ENCODE measurements at regions not wholly inside any gene's neighbourhood (a gene's known extent, or its start where the extent isn't known, plus 50 kb on each side); places are given as distances from the start of the nearest gene placed in this dataset.

DNA sequence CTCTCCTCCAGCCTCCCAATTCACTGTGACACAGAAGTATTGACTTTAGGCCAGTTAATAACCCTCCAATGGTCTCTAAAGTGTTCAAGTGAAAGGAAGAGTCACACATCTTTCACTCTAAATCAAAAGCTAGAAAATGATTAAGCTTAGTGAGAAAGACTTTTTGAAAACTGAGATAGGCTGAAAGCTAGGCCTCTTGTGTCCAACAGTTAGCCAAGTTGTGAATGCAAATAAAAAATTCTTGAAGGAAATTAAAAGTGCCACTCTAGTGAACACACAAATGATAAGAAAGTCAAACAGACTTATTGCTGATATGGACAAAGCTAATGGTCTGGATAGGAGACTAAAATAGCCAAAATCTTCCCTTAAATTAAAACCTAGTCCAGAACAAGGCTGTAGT, 687.2 kb downstream of the TRIML1 start:
- no peak overlapping the region for H3K4me3 ChIP-seq (ENCODE audit: low read length)
- no peaks in the 10 kb centered on the region for H3K27me3 ChIP-seq (ENCODE audit: control insufficient read depth, insufficient read depth, low read length)
- no peak overlapping the region for H3K27ac ChIP-seq (ENCODE audit: low read length)
- no peaks in the 10 kb centered on the region for H3K36me3 ChIP-seq (ENCODE audit: control insufficient read depth, insufficient read depth, low read length)
- DNase-seq, result no peak
- no peaks in the 10 kb centered on the region for H3K9me3 ChIP-seq (ENCODE audit: control insufficient read depth, low read depth, low read length)
- no peaks in the 10 kb centered on the region for H3K4me1 ChIP-seq (ENCODE audit: control insufficient read depth, insufficient read depth, low read length)

DNA sequence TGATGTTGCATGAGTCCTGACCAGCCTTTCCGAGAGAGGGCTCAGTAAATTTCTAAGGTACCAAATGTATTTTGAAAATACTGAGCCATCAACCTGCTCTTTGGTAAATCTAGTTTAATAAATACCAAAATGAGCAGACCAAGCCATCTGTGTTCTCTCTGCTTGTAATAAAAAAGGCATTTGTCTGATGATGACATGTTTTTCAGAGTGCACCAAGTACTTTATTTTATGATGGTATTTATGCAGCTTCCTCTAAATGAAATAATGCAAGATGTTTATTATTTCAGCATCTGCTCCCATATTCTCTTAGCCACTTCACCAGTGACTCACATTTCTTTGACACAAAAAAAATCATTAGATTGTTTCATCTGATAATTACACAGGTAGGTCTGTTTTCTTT, 700.5 kb downstream of the TRIML1 start:
- H3K4me1 ChIP-seq (ENCODE audit: control insufficient read depth, insufficient read depth, low read length), result no peaks in the 10 kb centered on the region
- no peak overlapping the region for H3K27ac ChIP-seq (ENCODE audit: low read length)
- H3K36me3 ChIP-seq (ENCODE audit: control insufficient read depth, insufficient read depth, low read length), result no peaks in the 10 kb centered on the region
- no peak overlapping the region for H3K4me3 ChIP-seq (ENCODE audit: low read length)
- H3K27me3 ChIP-seq (ENCODE audit: control insufficient read depth, insufficient read depth, low read length), result no peaks in the 10 kb centered on the region
- no peak for DNase-seq
- no peaks in the 10 kb centered on the region for H3K9me3 ChIP-seq (ENCODE audit: control insufficient read depth, low read depth, low read length)
- no CpG with 5 or more reads among the region's 1 CpG for WGBS (ENCODE audit: insufficient coverage, low lambda C conversion rate)

DNA sequence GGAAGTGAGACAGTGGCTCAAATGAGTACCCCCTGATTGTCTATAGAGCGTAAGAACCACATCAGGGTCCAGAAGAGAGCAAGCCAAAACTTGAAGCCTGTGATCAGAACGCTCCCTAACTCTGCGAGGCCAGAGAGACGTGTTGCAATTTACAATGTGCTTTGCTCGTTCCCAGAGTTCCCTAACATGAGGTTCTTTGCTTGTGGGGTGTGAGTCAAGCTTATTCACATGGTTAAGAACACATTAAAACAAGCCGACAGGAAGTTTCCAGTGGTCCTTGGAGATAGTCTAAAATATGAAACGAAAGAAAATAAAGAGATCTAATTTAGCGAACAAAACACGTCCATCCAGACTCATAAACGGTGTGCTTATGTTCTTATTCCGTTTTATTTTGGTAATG, 702.3 kb downstream of the TRIML1 start:
- no peaks in the 10 kb centered on the region for H3K27me3 ChIP-seq (ENCODE audit: control insufficient read depth, insufficient read depth, low read length)
- 91% methylated on average over 6 of the region's 11 CpGs for WGBS (ENCODE audit: insufficient coverage, low lambda C conversion rate)
- H3K4me3 ChIP-seq (ENCODE audit: low read length), result no peak overlapping the region
- no peaks in the 10 kb centered on the region for H3K9me3 ChIP-seq (ENCODE audit: control insufficient read depth, low read depth, low read length)
- DNase-seq, result no peak
- H3K27ac ChIP-seq (ENCODE audit: low read length), result no peak overlapping the region
- no peaks in the 10 kb centered on the region for H3K36me3 ChIP-seq (ENCODE audit: control insufficient read depth, insufficient read depth, low read length)
- H3K4me1 ChIP-seq (ENCODE audit: control insufficient read depth, insufficient read depth, low read length), result no peaks in the 10 kb centered on the region

DNA sequence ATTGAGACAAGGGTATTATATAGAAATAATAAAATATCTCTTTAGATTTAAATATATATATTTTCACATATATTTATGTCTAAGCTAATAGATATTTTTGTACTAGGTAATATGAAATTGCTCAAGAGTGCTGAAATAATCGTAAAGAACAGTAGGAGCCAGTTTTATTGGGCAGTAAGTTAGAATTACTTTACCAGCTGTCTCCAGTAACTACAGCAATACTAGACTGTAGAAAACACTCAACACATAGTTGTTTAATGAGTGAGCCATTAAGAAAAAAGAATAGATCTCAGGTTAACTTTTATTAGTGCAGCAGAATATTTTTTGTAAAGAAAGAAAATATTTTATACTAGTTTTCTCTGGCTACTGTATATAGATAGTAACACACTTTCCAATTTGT, 715.2 kb downstream of the TRIML1 start:
- H3K36me3 ChIP-seq (ENCODE audit: control insufficient read depth, insufficient read depth, low read length), result no peaks in the 10 kb centered on the region
- WGBS (ENCODE audit: insufficient coverage, low lambda C conversion rate), result no CpG with 5 or more reads among the region's 1 CpG
- H3K27ac ChIP-seq (ENCODE audit: low read length), result no peak overlapping the region
- DNase-seq, result no peak
- H3K9me3 ChIP-seq (ENCODE audit: control insufficient read depth, low read depth, low read length), result peaks cover 4% of the 10 kb centered on the region
- H3K4me3 ChIP-seq (ENCODE audit: low read length), result no peak overlapping the region
- no peaks in the 10 kb centered on the region for H3K4me1 ChIP-seq (ENCODE audit: control insufficient read depth, insufficient read depth, low read length)
- no peaks in the 10 kb centered on the region for H3K27me3 ChIP-seq (ENCODE audit: control insufficient read depth, insufficient read depth, low read length)

DNA sequence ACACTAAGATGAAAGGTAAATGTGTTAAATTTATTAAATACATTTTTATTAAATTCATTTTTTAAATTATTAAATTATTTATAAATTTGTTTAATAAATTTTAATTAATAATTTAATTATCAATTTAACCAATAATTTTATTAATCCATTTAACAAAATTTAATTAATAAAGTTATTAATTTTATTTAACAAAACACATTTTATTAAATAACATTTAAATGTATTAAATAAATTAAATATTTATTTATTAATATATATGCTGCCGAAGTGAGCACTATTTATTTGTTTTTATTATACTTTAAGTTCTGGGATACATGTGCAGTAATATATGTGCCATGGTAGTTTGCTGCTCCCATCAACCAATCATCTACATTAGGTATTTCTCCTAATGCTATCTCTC, 719.5 kb downstream of the TRIML1 start:
- Histone ChIP-seq H3K4me3 (ENCODE audit: low read length) (no peak overlapping the region), H3K27ac (ENCODE audit: low read length) (no peak overlapping the region), H3K9me3 (ENCODE audit: control insufficient read depth, low read depth, low read length) (no peaks in the 10 kb centered on the region), H3K36me3 (ENCODE audit: control insufficient read depth, insufficient read depth, low read length) (no peaks in the 10 kb centered on the region), H3K4me1 (ENCODE audit: control insufficient read depth, insufficient read depth, low read length) (no peaks in the 10 kb centered on the region), H3K27me3 (ENCODE audit: control insufficient read depth, insufficient read depth, low read length) (no peaks in the 10 kb centered on the region)
- 100% methylated on average over 1 of the region's 1 CpG for WGBS (ENCODE audit: insufficient coverage, low lambda C conversion rate)
- DNase-seq, result no peak

DNA sequence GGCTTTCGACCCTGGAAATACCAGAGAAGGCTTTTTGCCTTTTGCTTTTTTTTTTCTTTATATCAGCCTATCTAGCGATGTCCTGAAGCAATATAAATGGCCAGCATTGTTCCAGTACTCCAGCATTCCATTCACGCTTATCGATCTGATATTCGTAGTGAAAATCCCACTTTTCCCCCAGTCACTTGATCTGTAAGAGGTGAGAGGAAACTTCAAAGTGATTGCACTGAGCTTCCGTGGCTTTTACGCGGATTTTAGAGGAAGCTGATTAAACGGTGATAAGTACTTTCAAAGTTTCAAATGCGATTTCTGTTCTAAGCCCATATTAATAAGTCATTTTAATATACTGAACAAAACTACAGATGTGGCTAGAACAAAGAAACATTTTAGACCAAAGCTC, 725.5 kb downstream of the TRIML1 start:
- 88% methylated on average over 2 of the region's 10 CpGs for WGBS (ENCODE audit: insufficient coverage, low lambda C conversion rate)
- DNase-seq, result no peak
- H3K9me3 ChIP-seq (ENCODE audit: control insufficient read depth, low read depth, low read length), result no peaks in the 10 kb centered on the region
- H3K4me3 ChIP-seq (ENCODE audit: low read length), result no peak overlapping the region
- H3K36me3 ChIP-seq (ENCODE audit: control insufficient read depth, insufficient read depth, low read length), result no peaks in the 10 kb centered on the region
- no peaks in the 10 kb centered on the region for H3K27me3 ChIP-seq (ENCODE audit: control insufficient read depth, insufficient read depth, low read length)
- no peak overlapping the region for H3K27ac ChIP-seq (ENCODE audit: low read length)
- H3K4me1 ChIP-seq (ENCODE audit: control insufficient read depth, insufficient read depth, low read length), result no peaks in the 10 kb centered on the region

DNA sequence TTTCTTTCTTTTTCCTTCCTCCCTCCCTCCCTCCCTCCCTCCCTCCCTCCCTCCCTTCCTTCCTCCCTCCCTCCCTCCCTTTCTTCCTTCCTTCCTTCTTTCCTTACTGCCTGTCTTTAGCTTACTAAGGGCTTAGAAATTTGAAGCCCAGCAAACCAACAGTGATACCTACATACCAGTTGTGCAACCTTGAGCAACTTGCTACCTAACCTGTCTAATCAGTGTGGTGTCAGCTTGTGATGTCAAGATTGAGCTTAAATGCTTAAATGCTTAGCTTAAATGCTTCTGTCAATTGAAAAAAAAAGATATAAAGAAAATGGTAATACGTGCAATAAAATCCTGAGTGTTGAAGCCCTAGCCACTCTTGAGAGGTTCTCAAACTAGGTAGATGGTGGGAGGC, 728.6 kb downstream of the TRIML1 start:
- Histone ChIP-seq H3K27me3 (ENCODE audit: control insufficient read depth, insufficient read depth, low read length) (no peaks in the 10 kb centered on the region), H3K4me3 (ENCODE audit: low read length) (no peak overlapping the region), H3K4me1 (ENCODE audit: control insufficient read depth, insufficient read depth, low read length) (no peaks in the 10 kb centered on the region), H3K9me3 (ENCODE audit: control insufficient read depth, low read depth, low read length) (no peaks in the 10 kb centered on the region), H3K27ac (ENCODE audit: low read length) (no peak overlapping the region), H3K36me3 (ENCODE audit: control insufficient read depth, insufficient read depth, low read length) (no peaks in the 10 kb centered on the region)
- DNase-seq, result no peak
- 100% methylated on average over 1 of the region's 1 CpG for whole genome bisulfite sequencing (ENCODE audit: insufficient coverage, low lambda C conversion rate)

DNA sequence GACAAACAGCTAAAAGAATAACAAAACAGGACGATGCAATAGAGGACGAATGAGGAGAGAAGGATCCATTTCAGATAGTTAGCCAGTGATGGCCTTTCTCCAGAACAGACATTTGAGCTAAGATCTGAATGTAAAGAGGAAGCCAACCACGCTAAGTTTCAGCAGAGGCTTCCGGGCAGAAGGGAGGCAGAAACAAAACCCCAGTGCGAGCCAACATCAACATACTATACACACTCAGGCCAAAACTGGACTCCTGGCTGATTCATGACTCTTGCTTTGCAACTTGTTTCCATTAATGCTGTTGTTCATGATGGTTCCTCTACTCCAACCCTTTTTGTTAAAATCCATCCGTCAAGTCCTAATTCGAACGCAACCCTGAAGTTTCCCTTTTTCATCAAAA, 730.3 kb downstream of the TRIML1 start:
- Histone ChIP-seq H3K27ac (ENCODE audit: low read length) (no peak overlapping the region), H3K4me1 (ENCODE audit: control insufficient read depth, insufficient read depth, low read length) (no peaks in the 10 kb centered on the region), H3K4me3 (ENCODE audit: low read length) (no peak overlapping the region), H3K36me3 (ENCODE audit: control insufficient read depth, insufficient read depth, low read length) (no peaks in the 10 kb centered on the region), H3K9me3 (ENCODE audit: control insufficient read depth, low read depth, low read length) (peaks cover 3% of the 10 kb centered on the region), H3K27me3 (ENCODE audit: control insufficient read depth, insufficient read depth, low read length) (no peaks in the 10 kb centered on the region)
- DNase-seq, result no peak
- WGBS (ENCODE audit: insufficient coverage, low lambda C conversion rate), result 100% methylated on average over 3 of the region's 8 CpGs

DNA sequence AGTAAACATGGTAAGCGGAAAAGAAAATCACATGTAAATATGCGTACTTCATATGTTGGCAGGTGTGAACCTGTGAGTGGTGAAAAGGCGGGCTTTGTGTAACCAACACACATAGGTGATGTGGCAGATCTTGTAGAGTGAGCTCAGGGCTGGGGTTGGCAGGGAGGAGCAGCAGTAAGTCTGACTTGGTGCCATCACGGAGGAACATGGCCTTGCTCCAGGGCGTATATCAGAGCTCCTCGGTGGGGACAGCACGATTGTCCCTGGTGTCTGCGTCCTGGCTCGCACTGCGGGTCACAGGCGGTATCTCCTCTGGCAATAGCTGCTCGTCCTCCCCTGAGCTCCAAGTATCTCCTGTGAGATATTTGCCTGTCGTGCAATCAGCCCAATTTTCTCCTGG, 733.6 kb downstream of the TRIML1 start:
- H3K9me3 ChIP-seq (ENCODE audit: control insufficient read depth, low read depth, low read length), result peaks cover 3% of the 10 kb centered on the region
- H3K36me3 ChIP-seq (ENCODE audit: control insufficient read depth, insufficient read depth, low read length), result no peaks in the 10 kb centered on the region
- WGBS (ENCODE audit: insufficient coverage, low lambda C conversion rate), result no CpG with 5 or more reads among the region's 13 CpGs
- no peak overlapping the region for H3K4me3 ChIP-seq (ENCODE audit: low read length)
- H3K4me1 ChIP-seq (ENCODE audit: control insufficient read depth, insufficient read depth, low read length), result no peaks in the 10 kb centered on the region
- H3K27ac ChIP-seq (ENCODE audit: low read length), result no peak overlapping the region
- DNase-seq, result no peak
- H3K27me3 ChIP-seq (ENCODE audit: control insufficient read depth, insufficient read depth, low read length), result no peaks in the 10 kb centered on the region

DNA sequence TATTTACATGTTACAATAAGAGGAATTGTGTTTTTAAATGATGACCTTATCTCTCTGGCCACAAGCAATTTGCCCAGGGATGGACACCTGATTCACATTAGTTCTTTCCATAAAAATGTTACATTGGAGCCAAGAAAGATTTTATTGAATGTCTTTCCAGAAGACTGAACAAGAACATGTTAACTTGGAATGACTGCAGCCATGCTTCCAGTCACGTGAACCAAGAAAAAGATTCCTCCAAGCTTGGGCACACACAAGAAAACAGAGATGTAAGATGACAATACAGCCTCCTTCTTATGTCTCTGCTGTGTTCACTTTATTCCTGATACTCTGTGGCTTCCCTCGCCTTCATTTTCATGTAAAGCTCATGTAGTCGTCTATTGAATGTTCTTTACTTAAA, 737.6 kb downstream of the TRIML1 start:
- Histone ChIP-seq H3K27me3 (ENCODE audit: control insufficient read depth, insufficient read depth, low read length) (no peaks in the 10 kb centered on the region), H3K36me3 (ENCODE audit: control insufficient read depth, insufficient read depth, low read length) (no peaks in the 10 kb centered on the region), H3K4me3 (ENCODE audit: low read length) (no peak overlapping the region), H3K4me1 (ENCODE audit: control insufficient read depth, insufficient read depth, low read length) (no peaks in the 10 kb centered on the region), H3K9me3 (ENCODE audit: control insufficient read depth, low read depth, low read length) (peaks cover 3% of the 10 kb centered on the region), H3K27ac (ENCODE audit: low read length) (no peak overlapping the region)
- DNase-seq, result no peak
- 86% methylated on average over 1 of the region's 3 CpGs for WGBS (ENCODE audit: insufficient coverage, low lambda C conversion rate)

DNA sequence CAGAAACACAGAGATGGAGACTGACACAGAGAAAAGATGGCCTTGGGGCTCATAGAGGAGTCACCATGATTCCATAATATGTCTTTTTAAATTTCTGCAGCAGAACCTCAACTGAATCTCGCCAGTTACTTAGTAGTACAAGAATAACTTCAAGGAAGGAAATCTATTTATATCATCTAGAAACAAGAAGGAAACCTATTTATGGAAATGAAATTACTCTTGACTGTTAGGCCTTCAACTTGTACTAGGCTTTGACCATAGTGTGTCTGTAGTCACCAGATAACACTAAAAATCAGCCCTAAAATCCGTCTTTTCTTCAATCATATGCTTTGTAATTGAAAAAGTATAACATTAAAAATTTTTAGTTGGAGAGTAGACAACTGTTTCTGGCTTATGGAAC, 740.4 kb downstream of the TRIML1 start:
- Histone ChIP-seq H3K9me3 (ENCODE audit: control insufficient read depth, low read depth, low read length) (no peaks in the 10 kb centered on the region), H3K4me1 (ENCODE audit: control insufficient read depth, insufficient read depth, low read length) (no peaks in the 10 kb centered on the region), H3K27me3 (ENCODE audit: control insufficient read depth, insufficient read depth, low read length) (no peaks in the 10 kb centered on the region), H3K27ac (ENCODE audit: low read length) (no peak overlapping the region), H3K36me3 (ENCODE audit: control insufficient read depth, insufficient read depth, low read length) (no peaks in the 10 kb centered on the region), H3K4me3 (ENCODE audit: low read length) (no peak overlapping the region)
- DNase-seq, result no peak
- 80% methylated on average over 1 of the region's 2 CpGs for WGBS (ENCODE audit: insufficient coverage, low lambda C conversion rate)
